ENCODE measurements at regions not wholly inside any gene's neighbourhood (a gene's known extent, or its start where the extent isn't known, plus 50 kb on each side); places are given as distances from the start of the nearest gene placed in this dataset.

GRCh38 chr5:12399868-12400267 is 495.6 kb upstream of the CTNND2 start:
- Histone ChIP-seq H3K9me3 (ENCODE audit: insufficient read depth, low read length, severe bottlenecking) (no peaks in the 10 kb centered on the region), H3K27ac (ENCODE audit: low read length) (no peak overlapping the region), H3K9ac (ENCODE audit: low read depth, low read length) (no peak overlapping the region), H2AFZ (ENCODE audit: low read depth, low read length) (no peak overlapping the region), H3K79me2 (ENCODE audit: insufficient read depth, low read length) (no peaks in the 10 kb centered on the region), H3K4me3 (ENCODE audit: low read depth in 1 of 2, low read length in 2 of 2) (no peak overlapping the region), H3K4me1 (ENCODE audit: insufficient read depth, low read length) (no peaks in the 10 kb centered on the region), H3K4me2 (ENCODE audit: insufficient read depth, low read length) (no peak overlapping the region), H4K20me1 (ENCODE audit: insufficient read depth, low read length) (no peaks in the 10 kb centered on the region), H3K36me3 (ENCODE audit: insufficient read depth, low read length) (no peaks in the 10 kb centered on the region), H3K27me3 (ENCODE audit: insufficient read depth, low read length, poor library complexity) (no peaks in the 10 kb centered on the region)
- ATAC-seq (ENCODE audit: insufficient read depth, low read depth) (no peak), DNase-seq (no peak)
- TF ChIP-seq EZH2 (IDR thresholded peaks at IDR 0.05; ENCODE audit: borderline replicate concordance, low read depth, low read length, severe bottlenecking) (no peak), CTCF (IDR thresholded peaks at IDR 0.05; ENCODE audit: borderline replicate concordance, extremely low read depth, low read length, poor library complexity, severe bottlenecking) (no peak)

- H3K9ac ChIP-seq (ENCODE audit: low read depth, low read length), result no peak overlapping the region
- H4K20me1 ChIP-seq (ENCODE audit: insufficient read depth, low read length), result no peaks in the 10 kb centered on the region
- H3K27me3 ChIP-seq (ENCODE audit: insufficient read depth, low read length, poor library complexity), result no peaks in the 10 kb centered on the region
- H3K27ac ChIP-seq (ENCODE audit: low read length), result no peak overlapping the region
- no peak overlapping the region for H2AFZ ChIP-seq (ENCODE audit: low read depth, low read length)
- DNase-seq (no peak), ATAC-seq (ENCODE audit: insufficient read depth, low read depth) (no peak)
- no peaks in the 10 kb centered on the region for H3K9me3 ChIP-seq (ENCODE audit: insufficient read depth, low read length, severe bottlenecking)
- TF ChIP-seq CTCF (IDR thresholded peaks at IDR 0.05; ENCODE audit: borderline replicate concordance, extremely low read depth, low read length, poor library complexity, severe bottlenecking) (no peak), EZH2 (IDR thresholded peaks at IDR 0.05; ENCODE audit: borderline replicate concordance, low read depth, low read length, severe bottlenecking) (no peak)
- H3K4me2 ChIP-seq (ENCODE audit: insufficient read depth, low read length), result no peak overlapping the region
- H3K4me3 ChIP-seq (ENCODE audit: low read depth in 1 of 2, low read length in 2 of 2), result no peak overlapping the region
- no peaks in the 10 kb centered on the region for H3K4me1 ChIP-seq (ENCODE audit: insufficient read depth, low read length)
- H3K36me3 ChIP-seq (ENCODE audit: insufficient read depth, low read length), result no peaks in the 10 kb centered on the region
- no peaks in the 10 kb centered on the region for H3K79me2 ChIP-seq (ENCODE audit: insufficient read depth, low read length)
Observed at GRCh38 chr5:12392246-12392645, 488.0 kb upstream of the CTNND2 start.

- no peak overlapping the region for H3K4me3 ChIP-seq (ENCODE audit: low read depth in 1 of 2, low read length in 2 of 2)
- no peak overlapping the region for H3K4me2 ChIP-seq (ENCODE audit: insufficient read depth, low read length)
- no peak overlapping the region for H3K9ac ChIP-seq (ENCODE audit: low read depth, low read length)
- H3K27ac ChIP-seq (ENCODE audit: low read length), result no peak overlapping the region
- no peaks in the 10 kb centered on the region for H3K36me3 ChIP-seq (ENCODE audit: insufficient read depth, low read length)
- TF ChIP-seq CTCF (IDR thresholded peaks at IDR 0.05; ENCODE audit: borderline replicate concordance, extremely low read depth, low read length, poor library complexity, severe bottlenecking) (no peak), EZH2 (IDR thresholded peaks at IDR 0.05; ENCODE audit: borderline replicate concordance, low read depth, low read length, severe bottlenecking) (no peak)
- no peak for DNase-seq
- no peak overlapping the region for H2AFZ ChIP-seq (ENCODE audit: low read depth, low read length)
- no peaks in the 10 kb centered on the region for H4K20me1 ChIP-seq (ENCODE audit: insufficient read depth, low read length)
- no peak for ATAC-seq (ENCODE audit: insufficient read depth, low read depth)
- no peaks in the 10 kb centered on the region for H3K4me1 ChIP-seq (ENCODE audit: insufficient read depth, low read length)
- no peaks in the 10 kb centered on the region for H3K79me2 ChIP-seq (ENCODE audit: insufficient read depth, low read length)
- H3K9me3 ChIP-seq (ENCODE audit: insufficient read depth, low read length, severe bottlenecking), result peaks cover 5% of the 10 kb centered on the region
- no peaks in the 10 kb centered on the region for H3K27me3 ChIP-seq (ENCODE audit: insufficient read depth, low read length, poor library complexity)
Observed at GRCh38 chr5:12385095-12385494, 480.8 kb upstream of the CTNND2 start.

- Histone ChIP-seq H3K79me2 (ENCODE audit: insufficient read depth, low read length) (no peaks in the 10 kb centered on the region), H3K27ac (ENCODE audit: low read length) (no peak overlapping the region), H3K27me3 (ENCODE audit: insufficient read depth, low read length, poor library complexity) (no peaks in the 10 kb centered on the region), H2AFZ (ENCODE audit: low read depth, low read length) (no peak overlapping the region), H3K36me3 (ENCODE audit: insufficient read depth, low read length) (no peaks in the 10 kb centered on the region), H3K9ac (ENCODE audit: low read depth, low read length) (no peak overlapping the region), H3K4me2 (ENCODE audit: insufficient read depth, low read length) (no peak overlapping the region), H3K9me3 (ENCODE audit: insufficient read depth, low read length, severe bottlenecking) (peaks cover 5% of the 10 kb centered on the region), H3K4me3 (ENCODE audit: low read depth in 1 of 2, low read length in 2 of 2) (no peak overlapping the region), H4K20me1 (ENCODE audit: insufficient read depth, low read length) (no peaks in the 10 kb centered on the region), H3K4me1 (ENCODE audit: insufficient read depth, low read length) (no peaks in the 10 kb centered on the region)
- ATAC-seq (ENCODE audit: insufficient read depth, low read depth) (no peak), DNase-seq (no peak)
- TF ChIP-seq CTCF (IDR thresholded peaks at IDR 0.05; ENCODE audit: borderline replicate concordance, extremely low read depth, low read length, poor library complexity, severe bottlenecking), result no peak
- TF ChIP-seq EZH2 (IDR thresholded peaks at IDR 0.05; ENCODE audit: borderline replicate concordance, low read depth, low read length, severe bottlenecking), result no peak
Observed at GRCh38 chr5:12384005-12384404, 479.8 kb upstream of the CTNND2 start.
